GM18909 (cell line): ENCODE measurements at regions not wholly inside any gene's neighbourhood (a gene's known extent, or its start where the extent isn't known, plus 50 kb on each side); places are given as distances from the start of the nearest gene placed in this dataset.

ENCODE experiments used
- ATAC-seq: cut with Tn5 transposase; IDR thresholded peaks from one replicate; pipeline ENCODE4 v1.9.1; 2021; ENCODE audit warnings: mild to moderate bottlenecking; ENCODE audit not compliant: unreplicated experiment, poor library complexity

GRCh38 chr13:21988624-21989023 is 317.8 kb downstream of the FGF9 start:
- no peak for ATAC-seq

GRCh38 chr13:21996049-21996448 is 325.2 kb downstream of the FGF9 start:
- ATAC-seq, result no peak

- no peak for ATAC-seq
These were observed 326.9 kb downstream of the FGF9 start for GRCh38 chr13:21997726-21998125.

- no peak for ATAC-seq
These were observed 327.6 kb downstream of the FGF9 start for GRCh38 chr13:21998279-21998990.

- no peak for ATAC-seq
These were observed 328.8 kb downstream of the FGF9 start for GRCh38 chr13:21999666-22000065.

GRCh38 chr13:22000191-22000590 is 329.3 kb downstream of the FGF9 start:
- ATAC-seq, result no peak

GRCh38 chr13:22001336-22001735 is 330.5 kb downstream of the FGF9 start:
- ATAC-seq, result no peak

GRCh38 chr13:22002893-22003292 is 332.0 kb downstream of the FGF9 start:
- ATAC-seq, result no peak

GRCh38 chr13:22009500-22009899 is 338.6 kb downstream of the FGF9 start:
- ATAC-seq, result no peak

- ATAC-seq, result no peak
These were observed 339.1 kb downstream of the FGF9 start for GRCh38 chr13:22009937-22010336.

- ATAC-seq, result no peak
These were observed 341.8 kb downstream of the FGF9 start for GRCh38 chr13:22012686-22013085.

GRCh38 chr13:22014469-22014868 is 343.6 kb downstream of the FGF9 start:
- ATAC-seq, result no peak

- ATAC-seq, result peak; percentile 99
These were observed 346.4 kb downstream of the FGF9 start for GRCh38 chr13:22017226-22017625.

- no peak for ATAC-seq
These were observed 347.4 kb downstream of the FGF9 start for GRCh38 chr13:22018076-22018835.

GRCh38 chr13:22018836-22019210 is 347.9 kb downstream of the FGF9 start:
- ATAC-seq, result no peak

- no peak for ATAC-seq
These were observed 353.6 kb downstream of the FGF9 start for GRCh38 chr13:22024381-22024994.

- ATAC-seq, result no peak
These were observed 356.7 kb downstream of the FGF9 start for GRCh38 chr13:22027566-22027965.

- ATAC-seq, result no peak
These were observed 358.0 kb downstream of the FGF9 start for GRCh38 chr13:22028831-22029230.

- ATAC-seq, result no peak
These were observed 359.4 kb downstream of the FGF9 start for GRCh38 chr13:22030321-22030720.

GRCh38 chr13:22031702-22032286 is 360.9 kb downstream of the FGF9 start:
- ATAC-seq, result no peak

- no peak for ATAC-seq
These were observed 362.0 kb downstream of the FGF9 start for GRCh38 chr13:22032905-22033304.
